ENCODE measurements at regions not wholly inside any gene's neighbourhood (a gene's known extent, or its start where the extent isn't known, plus 50 kb on each side); places are given as distances from the start of the nearest gene placed in this dataset.

GRCh38 chr4:20639346-20639745 is 60.9 kb upstream of the PACRGL start:
- no peak overlapping the region for H3K27ac ChIP-seq (ENCODE audit: extremely low read depth, low read depth, low read length)
- no peaks in the 10 kb centered on the region for H3K4me1 ChIP-seq (replicated peaks in 1 of 2; ENCODE audit: control insufficient read depth in 2 of 2, insufficient read depth in 2 of 2, low read length in 2 of 2)
- no peak for FAIRE-seq
- H3K4me3 ChIP-seq: no peak overlapping the region
- no TSS peak for BruUV-seq (replicated peaks)
- H4K20me1 ChIP-seq (replicated peaks; ENCODE audit: control insufficient read depth, insufficient read depth, low read length): no peaks in the 10 kb centered on the region
- no peak overlapping the region for H3K4me2 ChIP-seq (ENCODE audit: insufficient read depth, low read length)
- no peaks in the 10 kb centered on the region for H3K36me3 ChIP-seq (ENCODE audit: control insufficient read depth, insufficient read depth, low read length)
- ChIA-PET POLR2A (no interaction called here), CTCF (ENCODE audit: low intra/inter-chr PET ratio) (no interaction called here)
- H3K9ac ChIP-seq (ENCODE audit: insufficient read depth in 1 of 2, low read depth in 2 of 2, low read length in 2 of 2): no peak overlapping the region
- intact Hi-C loops (cut with micrococcal nuclease): no loop called here
- no peak for DNase-seq (ENCODE audit: extremely low read depth in 1 of 4, low spot score in 3 of 4)
- H3K9me1 ChIP-seq (ENCODE audit: control insufficient read depth, insufficient read depth, low read length): no peaks in the 10 kb centered on the region
- no peaks in the 10 kb centered on the region for H3K79me2 ChIP-seq (ENCODE audit: control insufficient read depth, insufficient read depth, low read length)
- no peaks in the 10 kb centered on the region for H3K9me3 ChIP-seq (replicated peaks; ENCODE audit: control insufficient read depth, insufficient read depth, low read depth, low read length)
- H3K27me3 ChIP-seq (ENCODE audit: control insufficient read depth in 2 of 2, insufficient read depth in 2 of 2, low read length in 2 of 2): no peaks in the 10 kb centered on the region
- 0% methylated on average over 1 of the region's 1 CpG for WGBS (ENCODE audit: insufficient coverage, low coverage, missing lambda C conversion rate)
- no peak overlapping the region for H2AFZ ChIP-seq (ENCODE audit: low read depth, low read length)
- in situ Hi-C loops (cut with MboI): no loop called here
- ATAC-seq: no peak
- no peak for TF ChIP-seq ZNF384 (IDR thresholded peaks at IDR 0.05; ENCODE audit: low read depth, low read length)
- TF ChIP-seq BRD9 (IDR thresholded peaks at IDR 0.05; ENCODE audit: low read depth, partially characterized antibody): no peak
- no peak for TF ChIP-seq CTCFL (IDR thresholded peaks at IDR 0.05; ENCODE audit: borderline replicate concordance, insufficient read depth, low read depth, low read length, poor library complexity, severe bottlenecking)
- TF ChIP-seq ZBTB26 (CRISPR knock-in tag; IDR thresholded peaks at IDR 0.05): no peak
- TF ChIP-seq ZFP91 (CRISPR knock-in tag; IDR thresholded peaks at IDR 0.05): no peak
- TF ChIP-seq TFAP4 (CRISPR knock-in tag; IDR thresholded peaks at IDR 0.05; ENCODE audit: borderline replicate concordance): no peak
- no peak for TF ChIP-seq POLR3G (IDR thresholded peaks at IDR 0.05; ENCODE audit: extremely low read depth, insufficient read length, insufficient replicate concordance)
- no peak for TF ChIP-seq ARID1B (IDR thresholded peaks at IDR 0.05)
- TF ChIP-seq ARHGAP35 (IDR thresholded peaks at IDR 0.05; ENCODE audit: partially characterized antibody): no peak
- TF ChIP-seq AFF1 (IDR thresholded peaks at IDR 0.05; ENCODE audit: low read depth in 1 of 2, partially characterized antibody in 2 of 2): no peak
- no peak for TF ChIP-seq ZNF140 (CRISPR knock-in tag; IDR thresholded peaks at IDR 0.05)
- TF ChIP-seq JUN (IDR thresholded peaks at IDR 0.05; ENCODE audit: borderline replicate concordance, low read depth, low read length): no peak
- TF ChIP-seq JUN (CRISPR knock-in tag; IDR thresholded peaks at IDR 0.05; ENCODE audit: borderline replicate concordance): no peak
